HG03135 (cell line): ENCODE measurements at regions not wholly inside any gene's neighbourhood (a gene's known extent, or its start where the extent isn't known, plus 50 kb on each side); places are given as distances from the start of the nearest gene placed in this dataset.

Source experiments
- ATAC-seq: cut with Tn5 transposase; IDR thresholded peaks from one replicate; pipeline ENCODE4 v1.9.1; 2021; ENCODE audit warnings: mild to moderate bottlenecking, moderate library complexity; ENCODE audit not compliant: unreplicated experiment

DNA sequence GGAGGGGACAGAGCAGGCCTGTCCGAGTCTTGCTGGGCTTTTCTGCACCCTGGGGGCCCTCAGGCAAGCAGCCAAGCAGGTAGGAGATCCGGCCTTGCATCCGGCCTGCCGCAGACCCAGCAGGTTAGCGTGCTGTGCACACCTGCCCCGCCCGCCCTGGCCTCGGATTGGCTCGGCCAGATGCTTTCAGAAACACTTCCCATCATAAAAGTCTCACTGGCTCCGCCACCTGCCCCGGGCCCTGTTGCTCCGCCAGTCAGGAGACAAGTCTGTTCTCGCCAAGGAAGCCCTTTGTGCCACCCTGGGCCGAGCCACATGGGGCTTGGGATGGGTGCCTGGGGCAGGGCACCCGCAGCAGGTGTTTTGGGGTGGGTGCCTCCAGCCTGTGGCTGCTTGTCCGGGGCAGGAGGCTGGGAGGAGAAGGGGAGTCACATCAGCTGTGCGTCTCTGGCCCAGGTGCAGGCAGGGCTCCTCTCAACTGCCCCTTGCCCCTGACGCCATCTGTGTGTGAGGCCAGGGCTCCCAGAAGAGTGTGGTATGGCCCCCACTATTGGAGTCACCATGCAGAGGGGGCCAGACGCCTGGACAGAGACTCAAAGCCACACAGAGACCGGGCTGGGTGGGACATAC lies 228.2 kb upstream of the GSE1 start:
- no peak for ATAC-seq

DNA sequence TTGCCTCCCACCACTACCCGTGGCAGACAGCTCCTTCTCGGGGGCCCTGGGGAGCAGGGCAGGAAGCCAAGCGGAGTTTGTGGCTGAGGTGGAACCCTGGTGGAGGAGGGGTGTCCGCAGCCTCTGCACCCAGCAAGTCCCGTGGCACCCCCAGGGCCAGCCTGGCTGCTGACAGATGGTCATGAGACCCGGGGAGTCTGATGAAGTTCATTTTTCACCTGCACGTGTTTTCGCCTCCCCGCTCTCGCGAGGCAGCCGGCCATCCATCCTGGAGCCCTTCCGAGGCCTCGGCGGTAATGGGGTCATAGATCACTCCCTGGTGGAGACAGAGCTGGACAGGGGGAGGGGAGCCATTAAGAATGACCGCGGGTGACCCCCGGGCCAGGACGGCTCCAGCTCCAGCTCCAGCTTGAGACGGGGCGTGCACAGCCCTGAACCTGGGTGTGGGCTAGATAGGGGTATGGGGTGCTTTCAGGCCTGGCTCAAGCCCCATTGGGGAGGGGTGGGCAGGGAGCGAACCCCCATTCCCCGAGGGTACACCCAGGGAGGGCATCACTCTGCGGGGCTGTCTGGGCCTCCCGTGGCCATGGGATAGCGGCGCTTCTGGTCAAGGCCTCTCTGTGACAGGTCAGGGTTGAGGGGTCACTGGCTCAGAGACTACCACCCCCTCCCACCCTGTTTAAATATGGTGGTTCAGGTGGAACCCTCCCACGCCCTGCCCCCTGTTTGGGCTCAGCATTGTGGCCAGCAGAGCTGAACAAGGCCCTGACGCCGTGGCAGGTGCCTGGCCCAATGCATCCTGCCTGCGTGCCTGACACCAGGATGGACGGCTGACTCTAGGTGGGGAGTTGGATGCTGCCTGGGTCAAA lies 227.4 kb upstream of the GSE1 start:
- no peak for ATAC-seq

DNA sequence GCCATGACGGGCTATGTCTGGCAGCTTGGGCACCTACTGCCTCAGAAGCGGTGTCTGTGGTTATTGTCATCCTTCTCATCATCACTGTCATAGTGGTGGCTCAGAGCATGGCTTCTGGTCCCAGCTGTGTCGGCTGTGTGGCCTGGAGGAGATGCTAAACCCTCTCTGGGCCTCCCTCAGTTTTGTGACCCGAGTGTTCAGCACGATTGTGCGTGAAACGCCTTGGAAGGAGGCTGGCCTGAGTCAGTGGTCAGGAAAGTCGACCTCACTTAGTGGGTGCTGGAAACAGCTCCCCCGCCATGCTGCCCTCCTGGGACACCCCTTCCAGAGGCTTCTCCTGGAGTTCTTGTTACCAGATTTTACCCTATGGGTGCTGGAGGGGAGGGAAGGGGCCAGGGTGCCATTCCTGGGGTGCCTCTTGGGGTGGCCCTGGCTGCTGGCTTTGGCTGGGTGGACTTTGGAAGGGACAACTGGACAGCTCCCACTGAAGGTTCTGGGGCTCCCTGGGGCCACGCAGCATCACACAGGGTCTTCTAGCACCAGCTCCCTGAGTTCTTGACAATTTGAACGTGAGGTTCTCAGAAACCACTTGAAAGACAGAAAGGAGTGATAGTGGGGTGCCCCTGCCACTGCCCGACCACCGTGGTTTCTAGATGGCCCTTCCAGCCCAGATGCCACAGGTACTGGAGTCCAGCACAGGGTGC lies 226.5 kb upstream of the GSE1 start:
- ATAC-seq = no peak

DNA sequence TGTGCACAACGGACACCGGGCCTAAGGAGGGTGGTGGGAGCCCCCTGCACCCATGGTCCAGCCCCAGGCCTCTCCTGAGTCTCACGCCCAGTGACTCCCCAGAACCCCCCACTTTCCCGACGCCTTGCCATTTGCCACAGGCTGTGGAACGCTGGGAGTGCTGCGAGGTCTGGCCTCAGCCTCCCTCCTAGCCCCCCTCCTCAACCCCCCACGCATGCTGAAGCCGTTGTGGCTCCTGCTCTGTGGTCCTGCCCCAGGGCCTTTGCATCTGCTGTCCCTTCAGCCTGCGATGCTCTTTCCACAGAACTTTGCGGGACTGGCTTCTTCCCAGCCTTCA lies 226.0 kb upstream of the GSE1 start:
- ATAC-seq = no peak

DNA sequence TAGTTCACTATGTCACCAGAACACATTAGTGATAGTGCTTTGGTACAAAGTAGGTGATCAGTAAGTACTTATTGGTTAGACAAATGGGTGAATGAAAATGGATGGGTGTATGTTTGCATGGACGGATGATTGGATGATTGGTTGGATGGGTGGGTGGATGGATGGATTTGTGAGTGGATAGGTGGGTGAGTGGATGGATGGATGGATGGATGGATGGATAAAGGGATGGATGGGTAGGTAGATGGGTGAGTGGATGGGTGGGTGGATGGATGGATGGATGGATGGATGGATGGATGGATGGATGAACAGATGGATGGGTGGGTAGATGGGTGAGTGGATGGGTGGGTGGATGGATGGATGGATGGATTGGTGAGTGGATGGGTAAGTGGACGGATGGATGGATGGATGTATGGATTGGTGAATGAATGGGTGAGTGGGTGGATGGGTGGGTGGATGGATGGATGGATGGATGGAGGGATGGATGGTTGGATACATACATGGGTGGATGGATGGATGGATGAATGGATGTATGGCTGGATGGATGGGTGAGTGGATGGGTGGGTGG lies 225.3 kb upstream of the GSE1 start:
- ATAC-seq = no peak

DNA sequence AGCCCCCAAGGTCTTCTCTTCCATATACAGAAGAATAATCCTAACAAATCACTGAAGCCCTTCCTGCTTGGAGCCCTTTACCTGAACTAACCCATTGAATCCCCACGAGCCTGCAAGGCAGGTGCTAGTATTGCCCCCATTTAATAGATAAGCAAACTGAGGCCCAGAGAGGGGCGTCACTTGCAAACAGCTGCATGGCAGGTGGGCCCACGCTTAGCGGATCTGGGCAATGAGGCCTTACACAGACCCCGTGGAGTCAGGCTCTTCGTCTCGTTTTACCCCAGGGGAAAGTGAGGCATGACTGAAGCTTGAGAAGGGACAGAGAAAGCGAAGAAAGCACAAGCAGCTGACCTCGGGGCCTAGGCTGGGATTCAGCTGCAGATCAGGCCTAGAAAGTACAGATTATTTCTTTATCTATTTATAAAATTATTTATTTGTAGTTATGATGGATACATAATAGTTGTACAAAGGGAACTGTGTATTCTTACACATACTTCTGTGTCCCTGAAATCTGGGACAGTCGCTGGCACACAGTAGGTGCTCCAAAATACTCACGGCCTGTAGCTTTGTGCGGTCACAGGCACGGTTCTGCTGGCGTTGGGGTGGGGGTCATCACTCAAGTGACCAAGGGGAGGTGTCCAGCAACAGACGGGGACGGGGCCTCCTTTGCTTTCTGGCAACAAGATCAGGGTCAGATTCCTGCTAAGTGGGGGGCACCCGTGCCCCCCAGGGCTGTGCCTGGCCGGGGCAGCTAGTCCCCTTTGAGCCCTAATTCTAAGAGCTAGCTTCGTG lies 223.2 kb upstream of the GSE1 start:
- ATAC-seq = no peak

DNA sequence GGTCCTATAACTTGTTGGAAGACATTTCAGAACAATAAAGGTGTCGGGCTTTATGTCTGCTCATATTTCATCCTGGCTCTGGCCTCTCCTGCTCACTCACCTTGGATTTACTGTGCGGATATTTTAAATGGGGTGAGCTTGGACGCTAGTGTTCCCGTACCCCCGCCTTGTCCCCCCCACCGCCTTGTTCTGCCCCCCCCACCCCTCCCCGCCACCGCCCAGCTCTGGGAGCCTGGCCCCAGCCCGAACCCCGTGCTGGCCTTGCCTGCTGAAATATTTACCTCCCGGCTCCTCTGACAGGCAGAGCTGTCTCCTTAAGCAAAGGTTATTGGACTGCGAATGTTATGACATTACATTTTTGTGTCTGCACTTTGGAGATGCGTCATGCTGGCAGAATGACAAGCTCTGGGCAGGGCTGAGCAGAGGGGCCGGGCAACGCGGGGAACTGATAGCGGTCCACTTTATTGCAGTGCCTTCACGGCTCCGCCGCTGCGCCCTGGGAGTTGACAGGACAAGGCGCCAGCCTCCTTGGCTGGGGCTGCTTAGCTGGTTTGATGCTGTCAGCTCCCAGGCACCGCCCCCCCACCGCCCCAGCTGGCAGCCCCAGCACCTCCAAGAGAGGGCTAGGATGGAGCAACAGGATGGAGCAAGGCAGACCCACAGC lies 222.5 kb upstream of the GSE1 start:
- ATAC-seq = no peak

DNA sequence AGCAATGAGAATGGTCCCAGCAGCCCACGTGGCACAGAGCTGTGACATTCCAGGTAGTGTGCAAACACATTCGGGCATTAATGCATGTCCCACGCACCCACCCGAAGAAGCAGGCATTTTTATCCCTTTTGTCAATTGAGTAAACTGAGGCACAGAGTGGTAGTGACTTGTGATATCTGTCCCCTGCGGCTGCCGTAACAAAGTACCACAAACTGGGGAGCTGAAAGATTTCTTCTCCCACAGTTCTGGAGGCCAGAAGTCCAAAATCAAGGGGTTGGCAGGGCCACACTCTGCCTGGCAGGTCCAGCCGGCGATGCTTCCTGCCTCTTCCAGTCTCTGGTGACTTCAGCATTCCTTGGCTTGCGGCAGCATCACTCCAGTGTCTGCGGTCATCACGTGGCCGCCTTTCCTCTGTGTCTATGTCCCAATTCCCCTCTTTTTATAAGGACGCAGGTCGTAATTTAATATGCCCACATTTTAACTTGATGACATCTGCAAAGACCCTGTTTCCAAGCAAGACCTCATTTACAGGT lies 221.9 kb upstream of the GSE1 start:
- no peak for ATAC-seq

DNA sequence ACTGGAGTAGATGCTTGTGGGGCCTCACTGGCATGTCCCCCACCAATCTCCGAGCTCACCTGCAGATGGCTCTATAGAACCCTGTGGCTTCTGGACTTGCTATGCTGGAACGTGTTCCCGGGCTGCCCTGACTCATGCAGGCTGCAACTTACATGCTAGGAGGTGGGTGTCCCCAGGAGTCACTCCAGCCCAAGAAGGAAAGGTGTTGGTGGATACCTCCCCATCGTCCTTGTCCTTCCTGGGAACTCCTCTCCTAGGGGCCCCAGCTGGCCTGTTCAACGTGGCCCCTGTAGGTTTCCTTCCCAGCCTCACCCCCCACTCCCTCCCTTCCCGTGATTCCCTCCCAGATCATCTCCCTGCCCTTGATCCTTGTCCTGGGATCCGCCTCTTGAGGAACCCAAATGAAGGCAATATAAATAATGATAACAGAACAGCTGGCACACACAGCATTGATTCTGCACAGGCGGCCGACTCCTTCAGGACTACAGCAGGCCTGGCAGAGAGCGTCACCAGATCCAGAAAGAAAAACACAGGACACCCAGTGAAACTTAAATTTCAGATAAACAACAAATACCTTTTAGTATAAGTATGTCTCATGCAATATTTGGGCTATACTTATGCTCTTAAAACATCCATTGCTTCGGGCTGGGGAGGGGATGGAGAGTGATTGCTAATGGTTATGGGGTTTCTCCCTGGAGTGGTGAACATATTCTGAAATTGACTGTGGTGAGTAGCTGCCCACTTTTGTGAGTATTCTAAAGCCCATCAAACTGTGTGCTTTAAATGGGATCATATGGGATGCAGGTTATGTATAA lies 221.1 kb upstream of the GSE1 start:
- ATAC-seq = no peak

DNA sequence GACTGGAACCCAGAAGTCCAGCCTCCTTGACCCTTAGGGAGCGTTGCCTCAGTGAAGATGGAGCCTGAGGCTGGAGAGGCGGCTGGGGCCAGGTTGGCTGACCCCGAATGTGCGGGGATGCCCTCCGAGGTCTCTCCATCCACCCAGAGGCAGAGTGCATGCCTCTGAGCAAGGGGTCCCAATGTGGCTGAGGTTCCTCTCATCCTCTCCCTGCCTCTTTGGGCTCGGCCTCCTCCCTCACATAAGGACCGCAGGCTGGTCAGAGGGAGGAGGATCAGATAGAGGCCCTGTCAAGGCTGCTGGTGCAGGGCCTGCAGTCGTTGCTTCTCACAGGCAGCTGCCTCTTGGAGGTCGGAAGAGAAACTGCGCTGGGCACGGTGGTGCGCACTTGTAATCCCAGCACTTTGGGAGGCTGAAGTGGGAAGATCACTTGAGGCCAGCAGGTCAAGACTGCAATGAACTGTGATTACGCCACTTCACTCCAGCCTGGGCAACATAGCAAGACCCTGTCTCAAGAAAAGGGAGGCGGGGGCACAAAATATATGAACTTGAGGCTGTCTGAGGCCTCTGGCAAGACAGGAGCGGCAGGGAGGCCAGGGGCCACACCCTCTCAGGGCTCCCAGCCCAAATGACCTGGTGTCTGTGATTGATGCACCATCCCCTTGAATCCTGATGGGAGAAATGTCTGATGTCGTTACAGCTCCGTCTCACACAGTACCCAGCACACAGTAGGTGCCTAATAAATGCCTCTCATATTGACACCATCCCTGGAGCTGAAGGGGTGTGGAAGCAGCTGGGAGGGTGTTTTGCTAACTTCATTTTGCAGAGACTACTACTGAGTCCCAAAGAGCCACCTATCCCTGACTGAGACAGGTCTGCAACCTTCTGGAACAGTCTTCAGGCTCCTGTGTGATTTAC lies 220.1 kb upstream of the GSE1 start:
- no peak for ATAC-seq

DNA sequence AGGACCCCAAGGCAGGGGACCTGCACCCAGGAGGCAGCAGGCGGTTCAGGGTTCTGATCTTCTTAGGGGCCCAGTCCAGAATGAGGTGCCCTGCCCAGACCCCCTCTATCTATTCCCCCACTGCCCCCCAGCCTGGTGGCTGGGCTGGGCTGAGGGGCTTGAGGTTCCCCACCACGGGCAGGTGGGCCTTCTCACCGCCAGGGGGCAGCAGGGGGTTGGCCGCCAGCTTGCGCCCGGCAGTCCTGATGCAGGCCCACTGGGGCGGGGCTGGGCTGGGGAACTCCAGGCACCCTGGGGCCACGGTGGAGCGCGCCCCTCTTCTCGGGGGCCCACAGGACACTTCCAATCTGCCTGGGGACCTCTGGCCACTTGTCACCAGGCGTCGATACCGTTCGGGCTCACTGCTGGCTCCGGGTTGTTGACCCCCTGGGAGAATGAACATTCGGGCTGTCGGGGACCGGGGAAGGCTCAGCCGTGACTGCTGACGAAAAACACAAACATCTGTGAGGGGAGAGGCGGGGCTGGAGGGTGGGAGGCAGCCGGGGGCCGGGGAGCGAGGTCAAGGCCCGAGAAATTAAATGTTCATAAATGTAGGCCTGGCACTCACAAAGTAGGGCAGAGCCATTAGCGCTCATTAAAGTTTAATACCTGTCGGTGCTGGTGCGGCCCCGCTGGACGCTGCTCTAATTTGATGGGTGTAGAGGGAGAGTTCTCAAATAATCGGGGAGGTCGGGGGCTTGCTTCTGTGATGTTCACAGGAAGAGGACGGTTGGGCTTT lies 219.3 kb upstream of the GSE1 start:
- no peak for ATAC-seq

DNA sequence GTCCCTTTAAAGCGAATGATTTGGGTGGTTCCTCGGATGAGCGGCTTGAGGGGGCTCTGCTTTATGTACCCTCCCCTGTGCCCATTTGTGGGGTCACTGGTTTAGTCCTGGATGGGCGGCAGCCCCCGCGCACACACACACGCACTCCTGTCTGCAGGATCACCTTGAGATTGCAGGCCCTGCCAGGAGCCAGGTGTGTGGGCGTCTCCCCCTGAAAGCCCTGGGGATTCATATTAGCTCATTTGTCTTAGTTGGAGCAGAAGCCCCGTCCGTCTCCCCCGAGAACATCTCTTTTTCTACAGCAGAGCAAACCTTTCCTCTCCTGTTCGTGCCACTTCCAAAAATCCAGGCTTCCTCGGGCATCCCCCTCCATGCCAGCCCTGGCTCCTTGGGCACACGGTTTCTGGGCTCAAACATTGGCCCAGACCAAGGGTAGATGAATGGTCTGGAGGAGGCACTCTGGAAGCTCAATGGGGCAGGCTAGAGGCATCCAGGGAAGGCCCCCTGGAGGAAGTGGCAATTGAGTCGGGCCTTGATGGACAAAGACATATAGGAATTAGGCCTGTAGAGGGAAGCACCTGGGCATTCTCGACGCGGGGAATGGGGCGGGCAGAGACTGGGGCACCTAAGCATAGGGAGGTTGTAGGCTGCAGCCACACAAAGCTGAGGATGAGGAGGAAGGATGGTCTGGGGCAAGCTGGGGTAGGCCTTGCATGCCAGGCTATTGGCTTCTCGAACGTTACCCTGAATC lies 218.5 kb upstream of the GSE1 start:
- ATAC-seq = no peak

DNA sequence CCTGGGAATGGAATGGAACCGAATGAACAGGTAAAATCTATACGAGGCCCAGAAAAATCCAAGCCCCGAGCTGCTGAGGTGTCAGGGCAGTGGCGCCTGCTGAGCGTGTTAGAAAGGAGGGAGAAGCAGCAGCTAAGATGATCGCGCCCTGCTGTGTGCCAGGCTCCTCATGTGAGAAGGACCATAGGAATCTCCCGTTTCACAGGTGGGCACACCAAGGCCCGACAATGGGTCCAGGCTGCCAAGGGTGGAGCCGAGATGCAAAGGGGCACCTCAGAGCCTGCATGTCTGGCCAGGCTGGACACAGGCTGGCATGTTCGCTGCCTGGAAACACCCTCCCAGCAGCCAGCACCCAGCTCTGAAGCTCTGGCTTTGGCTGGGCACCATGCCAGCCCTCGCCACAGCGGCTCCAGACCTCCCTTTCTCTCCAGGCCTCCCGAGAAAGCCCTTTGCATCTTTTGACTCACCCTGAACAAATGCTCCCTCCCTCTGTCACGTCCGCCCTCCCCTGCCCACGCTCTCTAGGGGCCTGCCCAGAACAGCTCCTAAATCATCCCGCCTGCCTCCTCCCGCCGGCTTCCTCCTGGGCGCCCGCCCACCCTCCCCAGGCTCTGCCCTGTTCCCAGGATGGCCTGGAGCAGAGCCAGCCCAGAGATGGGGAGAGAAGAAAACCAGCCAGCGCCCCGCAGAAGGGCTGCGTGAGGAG lies 217.8 kb upstream of the GSE1 start:
- no peak for ATAC-seq

DNA sequence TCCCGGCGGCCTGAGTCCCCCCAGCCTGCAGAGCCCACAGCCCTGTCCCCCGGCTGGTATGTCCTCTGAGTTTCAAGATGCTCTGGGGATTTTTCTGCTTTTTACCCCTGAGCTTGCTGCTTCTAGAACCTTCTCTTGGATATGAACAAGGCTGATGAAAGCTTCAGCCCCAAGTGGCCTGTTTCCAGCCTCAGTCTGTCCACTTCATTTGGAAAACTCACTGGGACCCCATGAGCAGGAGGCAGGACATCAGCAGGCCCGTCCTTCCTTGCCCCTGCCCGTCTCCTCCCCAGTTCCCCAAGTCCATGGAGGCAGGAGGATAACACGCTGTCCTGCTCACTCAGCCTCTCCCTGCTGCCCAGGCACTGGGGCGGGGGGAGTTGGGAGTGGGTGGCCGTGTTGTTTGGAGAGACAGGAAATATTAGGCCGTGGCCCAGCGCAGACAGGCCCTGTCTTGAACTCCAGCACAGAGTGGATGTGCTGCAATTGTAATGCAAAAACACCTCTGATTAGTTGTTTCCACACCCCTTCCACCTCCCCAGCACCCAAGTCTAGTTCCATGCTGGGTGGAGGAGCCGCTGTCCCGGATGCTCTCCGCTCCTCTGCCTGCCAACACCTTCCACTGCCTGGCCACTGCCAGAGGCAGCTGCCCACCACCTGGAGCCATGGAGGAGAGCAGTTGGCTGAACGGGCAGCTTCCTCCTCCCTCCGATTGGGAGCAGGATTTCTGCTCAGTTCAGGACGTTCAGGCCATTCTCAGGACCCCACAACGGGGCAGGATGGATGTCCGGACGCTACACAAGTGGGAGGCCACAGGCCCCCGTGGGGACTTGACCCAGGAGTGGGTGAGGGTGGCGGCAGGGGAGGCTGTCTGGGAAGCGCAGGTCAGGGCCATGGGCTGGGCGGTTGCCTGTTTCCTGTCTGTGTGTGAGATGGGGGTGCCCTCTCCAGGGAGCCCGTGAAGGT lies 216.9 kb upstream of the GSE1 start:
- ATAC-seq = no peak
